Right renal cortex interstitium (tissue), 3 donors: ENCODE measurements at regions not wholly inside any gene's neighbourhood (a gene's known extent, or its start where the extent isn't known, plus 50 kb on each side); places are given as distances from the start of the nearest gene placed in this dataset.

ENCODE experiments used
- DNase-seq, 3 donors: peaks; one replicate each; pipeline ENCODE4 v3.0.0-alpha.2; 2013; ENCODE audit warnings: low read depth in 3 of 3, low spot score in 2 of 3

- DNase-seq, result no peak
Observed at GRCh38 chr2:12870692-12871091, 154.0 kb downstream of the TRIB2 start.

GRCh38 chr2:12871694-12872315, 155.1 kb downstream of the TRIB2 start:
- DNase-seq, result no peak

- DNase-seq, result no peak
Observed at GRCh38 chr2:12877761-12878160, 161.0 kb downstream of the TRIB2 start.

GRCh38 chr2:12879649-12880048, 162.9 kb downstream of the TRIB2 start:
- DNase-seq, result no peak

GRCh38 chr2:12881952-12882351, 165.2 kb downstream of the TRIB2 start:
- DNase-seq, result no peak

- no peak for DNase-seq
Observed at GRCh38 chr2:12882393-12882792, 165.7 kb downstream of the TRIB2 start.

GRCh38 chr2:12883906-12884305, 167.2 kb downstream of the TRIB2 start:
- DNase-seq, result no peak

GRCh38 chr2:12884713-12885282, 168.1 kb downstream of the TRIB2 start:
- DNase-seq, result no peak

GRCh38 chr2:12890066-12890465, 173.3 kb downstream of the TRIB2 start:
- no peak for DNase-seq

- no peak for DNase-seq
Observed at GRCh38 chr2:12890481-12890991, 173.8 kb downstream of the TRIB2 start.

- DNase-seq, result no peak
Observed at GRCh38 chr2:12895017-12895416, 178.3 kb downstream of the TRIB2 start.

- peak; percentile 23 to 36 (median 32) for DNase-seq
Observed at GRCh38 chr2:12896318-12896982, 179.7 kb downstream of the TRIB2 start.

- no peak for DNase-seq
Observed at GRCh38 chr2:12897181-12897580, 180.4 kb downstream of the TRIB2 start.

GRCh38 chr2:12903272-12903671, 186.5 kb downstream of the TRIB2 start:
- no peak for DNase-seq

- DNase-seq, result no peak
Observed at GRCh38 chr2:12910431-12910830, 193.7 kb downstream of the TRIB2 start.

- DNase-seq, result no peak
Observed at GRCh38 chr2:12915787-12916186, 199.1 kb downstream of the TRIB2 start.

GRCh38 chr2:12918138-12918834, 201.6 kb downstream of the TRIB2 start:
- DNase-seq, result no peak

- no peak for DNase-seq
Observed at GRCh38 chr2:12918835-12919445, 202.2 kb downstream of the TRIB2 start.

- no peak for DNase-seq
Observed at GRCh38 chr2:12921321-12921720, 204.6 kb downstream of the TRIB2 start.

- no peak for DNase-seq
Observed at GRCh38 chr2:12923907-12924610, 207.3 kb downstream of the TRIB2 start.
